Hematopoietic multipotent progenitor cell treated with erythropoietin and hydrocortisone succinate and interleukin-3 and kit ligand, for 4 days (in vitro differentiated cells): ENCODE measurements at regions not wholly inside any gene's neighbourhood (a gene's known extent, or its start where the extent isn't known, plus 50 kb on each side); places are given as distances from the start of the nearest gene placed in this dataset.

Source experiments
- DNase-seq: peaks from one replicate; pipeline ENCODE4 v3.0.0-alpha.2; 2015

DNA sequence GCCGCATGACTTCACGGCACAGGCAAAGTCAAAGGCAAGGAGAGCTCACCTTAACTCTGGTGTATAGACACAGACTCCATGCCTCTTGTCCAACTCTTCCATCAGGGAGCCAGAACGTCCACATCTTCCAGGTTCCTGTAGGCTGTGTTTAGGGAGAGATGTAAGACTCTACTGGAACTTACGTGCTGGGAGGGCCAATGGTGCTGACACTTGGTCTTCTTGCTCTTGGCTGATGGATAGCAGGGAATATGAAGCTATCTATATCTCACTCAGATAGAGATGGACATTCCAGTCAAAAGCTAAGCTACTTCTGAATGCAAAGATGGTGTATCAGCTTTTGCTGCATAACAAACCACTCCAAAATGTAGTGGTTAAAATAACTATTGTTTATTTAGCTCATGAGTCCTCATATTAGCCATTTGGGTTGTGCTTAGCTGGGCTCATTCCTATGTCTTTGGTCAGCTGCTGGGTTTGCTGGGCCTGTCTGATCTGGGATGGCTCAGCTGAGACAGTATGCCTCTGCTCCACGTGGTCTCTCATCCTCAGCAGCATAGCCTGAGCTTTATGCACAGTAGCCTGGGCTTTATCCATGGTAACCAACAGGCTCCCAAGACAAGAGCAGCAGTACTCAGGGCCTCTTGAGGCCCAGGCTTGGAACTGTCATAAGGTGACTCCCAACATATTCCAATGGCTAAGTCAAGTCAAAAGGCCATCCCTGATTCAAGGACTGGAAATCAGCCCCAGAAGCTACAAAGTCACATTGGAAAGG, 111.6 kb downstream of the SNX5 start:
- DNase-seq = no peak

- DNase-seq = peak; percentile 61
These were observed 112.5 kb downstream of the SNX5 start for GRCh38 chr20:17856024-17856564.

DNA sequence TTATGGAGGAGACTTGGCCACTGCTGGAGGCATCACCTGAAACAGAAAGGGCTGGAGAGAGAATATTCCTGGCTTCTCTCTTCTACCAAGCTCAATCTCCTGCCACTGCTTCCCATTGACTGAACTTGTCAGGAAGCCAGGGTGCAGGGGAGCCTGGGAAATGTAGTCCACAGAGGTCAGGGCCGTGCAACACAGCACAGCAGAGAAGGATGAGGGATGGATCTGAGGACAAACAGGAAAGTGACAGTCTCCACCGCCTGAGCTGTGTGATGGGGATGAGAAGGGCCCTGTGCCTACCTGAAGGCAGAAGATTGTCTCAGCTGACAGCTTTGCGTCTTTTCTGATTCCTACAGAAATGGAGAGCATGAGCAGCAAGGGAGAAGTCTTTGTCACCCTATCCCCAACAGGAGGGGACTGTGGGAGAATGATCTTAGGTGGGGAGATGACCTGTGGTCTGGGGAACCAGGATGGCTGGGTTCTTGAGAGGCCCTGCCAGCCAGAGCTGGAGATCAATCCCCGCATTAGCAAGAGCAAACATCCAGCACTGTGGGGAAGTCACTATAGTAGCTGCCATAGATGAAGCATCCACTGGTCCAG, 114.2 kb downstream of the SNX5 start:
- peak; percentile 50 for DNase-seq

- DNase-seq = peak; percentile 72
These were observed 116.3 kb downstream of the SNX5 start for GRCh38 chr20:17852323-17852722.

GRCh38 chr20:17850684-17851026, 117.9 kb downstream of the SNX5 start:
- no peak for DNase-seq

- DNase-seq = no peak
These were observed 118.5 kb downstream of the SNX5 start for GRCh38 chr20:17849901-17850683.

- no peak for DNase-seq
These were observed 119.3 kb downstream of the SNX5 start for GRCh38 chr20:17849138-17849900.

DNA sequence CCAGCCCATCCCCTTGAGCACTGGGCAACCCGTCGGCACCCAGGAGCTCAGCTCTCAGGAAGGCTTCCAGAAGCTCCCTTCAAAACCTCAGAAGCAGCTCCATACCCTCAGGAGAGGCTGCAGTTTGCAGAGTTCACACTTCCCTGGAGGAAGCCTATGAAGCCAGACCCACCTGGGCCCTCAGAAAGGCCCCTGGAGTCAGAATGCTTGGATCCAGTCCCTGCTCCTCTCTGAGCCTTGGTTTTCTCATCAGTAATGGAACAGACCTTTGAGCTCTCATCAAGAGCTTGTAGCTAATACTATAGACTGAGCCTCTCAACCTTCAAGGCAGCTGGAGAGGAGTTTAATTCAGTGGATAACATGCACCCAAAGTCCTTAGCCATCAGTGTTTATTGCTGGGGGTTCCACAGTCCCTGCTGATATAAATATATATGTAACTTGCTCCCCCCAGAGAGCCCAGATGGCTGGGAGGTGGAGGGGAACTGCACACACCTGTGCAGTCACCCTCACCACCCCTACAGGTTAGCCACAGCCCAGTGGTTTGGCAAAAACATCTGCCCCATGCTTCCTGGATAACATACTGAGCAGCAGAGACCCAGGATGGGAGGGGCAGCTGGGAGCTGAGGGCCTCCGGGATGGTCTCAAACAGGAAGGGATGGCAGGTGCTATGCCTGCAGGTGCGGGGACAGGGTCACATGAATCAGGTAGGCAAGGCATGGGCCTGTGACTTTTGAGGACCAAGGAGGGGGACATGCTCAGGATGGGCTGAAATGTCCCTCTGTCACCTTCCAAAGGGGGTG, 120.1 kb downstream of the SNX5 start:
- DNase-seq = no peak

GRCh38 chr20:17845701-17846475, 122.7 kb downstream of the SNX5 start:
- DNase-seq = peak; percentile 20

GRCh38 chr20:17844549-17845298, 123.9 kb downstream of the SNX5 start:
- no peak for DNase-seq

GRCh38 chr20:17844133-17844429, 124.5 kb downstream of the SNX5 start:
- DNase-seq = no peak

- peak; percentile 27 for DNase-seq
These were observed 125.1 kb downstream of the SNX5 start for GRCh38 chr20:17843246-17844132.

DNA sequence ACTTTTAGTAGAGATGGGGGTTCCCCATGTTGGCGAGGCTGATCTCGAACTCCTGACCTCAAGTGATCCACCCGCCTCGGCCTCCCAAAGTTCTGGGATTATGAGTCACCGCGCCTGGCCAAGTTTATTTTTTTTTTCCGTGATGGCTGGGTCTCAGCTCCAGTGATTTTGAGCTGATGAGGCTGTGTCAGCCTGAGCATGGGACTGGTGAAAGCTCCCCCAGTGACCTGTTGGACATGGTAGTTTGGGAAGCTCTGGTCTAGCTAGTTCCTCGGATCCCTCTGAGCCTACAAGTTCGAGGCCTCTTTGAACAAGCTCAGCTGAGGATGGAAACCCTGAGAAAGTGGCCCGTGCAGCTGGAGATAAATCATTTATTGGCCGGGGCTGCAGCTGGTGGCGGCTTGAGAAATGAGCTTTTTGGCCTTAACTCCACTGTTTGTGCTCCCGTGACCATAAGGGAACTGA, 126.8 kb downstream of the SNX5 start:
- no peak for DNase-seq

DNA sequence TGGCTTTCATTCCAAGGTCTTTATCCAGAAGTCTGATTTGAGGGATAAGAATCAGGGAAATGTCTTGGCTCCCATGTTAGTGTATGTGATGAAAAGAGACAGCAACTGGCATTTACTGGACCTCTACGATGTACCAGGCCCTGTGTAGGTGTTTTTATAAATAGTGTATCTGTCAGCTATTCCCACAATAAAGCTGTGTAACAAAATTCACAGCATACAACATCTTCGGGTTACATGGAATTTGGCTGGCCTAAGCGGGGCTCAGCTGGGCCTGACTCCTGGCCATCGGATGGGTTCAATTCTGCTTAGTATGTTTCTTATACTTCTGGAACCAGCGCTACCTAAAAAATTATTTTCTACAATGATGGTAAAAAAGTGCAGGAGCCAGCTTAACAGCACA, 128.2 kb downstream of the SNX5 start:
- DNase-seq = no peak

DNA sequence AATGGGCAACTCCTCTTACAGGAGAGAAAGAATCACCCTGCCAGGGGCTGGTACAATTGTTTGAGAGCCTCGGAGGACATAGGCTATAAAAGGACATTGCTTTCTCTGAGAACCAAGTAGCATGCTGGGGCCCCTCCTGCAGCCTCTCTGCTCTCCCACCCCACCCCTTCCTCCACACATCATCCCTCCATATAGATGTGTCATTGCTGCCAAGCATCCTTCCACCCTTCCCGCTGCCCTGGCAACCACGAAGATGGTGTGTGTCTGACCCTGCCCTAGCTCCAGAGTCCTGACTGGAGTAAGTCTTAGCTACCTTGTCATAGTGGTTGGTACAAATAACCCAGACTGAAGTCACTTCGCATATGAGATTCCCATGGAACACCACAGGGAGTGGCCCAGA, 129.7 kb downstream of the SNX5 start:
- DNase-seq = no peak

DNA sequence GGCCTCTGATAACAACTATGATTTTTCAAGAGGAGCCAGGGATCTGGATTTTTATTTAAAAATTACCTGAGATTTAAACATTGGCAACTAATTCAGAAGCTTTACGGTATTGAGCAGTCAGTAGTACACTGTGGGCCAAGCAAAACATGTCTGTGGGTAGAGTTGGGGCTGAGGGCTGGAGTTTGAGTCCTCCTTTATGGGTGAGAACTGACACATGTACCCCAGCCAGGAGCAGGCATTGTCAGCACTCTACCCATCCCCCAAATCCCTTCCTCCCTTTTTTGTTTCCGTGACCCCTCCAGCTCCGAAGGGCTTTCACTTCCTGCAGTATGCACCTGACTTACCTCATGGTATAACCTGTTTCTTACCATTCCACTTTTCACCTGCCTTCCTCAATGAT, 131.4 kb downstream of the SNX5 start:
- no peak for DNase-seq

DNA sequence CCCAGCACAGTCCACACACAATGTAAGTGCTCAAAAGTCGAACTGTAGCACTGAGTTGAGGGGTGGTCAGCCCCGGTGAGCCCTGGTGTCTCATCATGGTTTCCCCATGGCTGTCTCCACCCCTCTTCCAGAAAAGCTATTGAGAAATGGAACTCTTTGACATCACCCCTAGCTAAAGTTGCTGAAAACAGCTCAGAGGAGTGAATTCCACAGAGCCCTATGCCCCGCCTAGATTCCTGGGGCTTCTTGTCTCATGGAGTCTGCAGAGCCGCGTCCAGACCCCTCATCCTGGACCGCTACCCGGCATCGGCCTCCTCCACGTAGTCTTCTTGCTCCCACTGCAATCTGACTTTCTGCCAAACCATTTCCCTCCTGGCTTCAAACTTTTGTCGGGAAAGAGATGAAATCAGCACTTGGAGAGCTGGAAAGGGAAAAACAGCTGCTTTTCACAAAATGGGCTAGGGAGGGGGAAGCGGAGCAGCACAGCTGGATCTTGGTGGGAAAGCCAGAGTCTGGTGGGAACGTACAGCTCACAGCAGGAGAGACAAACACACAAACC, 132.2 kb downstream of the SNX5 start:
- no peak for DNase-seq

DNA sequence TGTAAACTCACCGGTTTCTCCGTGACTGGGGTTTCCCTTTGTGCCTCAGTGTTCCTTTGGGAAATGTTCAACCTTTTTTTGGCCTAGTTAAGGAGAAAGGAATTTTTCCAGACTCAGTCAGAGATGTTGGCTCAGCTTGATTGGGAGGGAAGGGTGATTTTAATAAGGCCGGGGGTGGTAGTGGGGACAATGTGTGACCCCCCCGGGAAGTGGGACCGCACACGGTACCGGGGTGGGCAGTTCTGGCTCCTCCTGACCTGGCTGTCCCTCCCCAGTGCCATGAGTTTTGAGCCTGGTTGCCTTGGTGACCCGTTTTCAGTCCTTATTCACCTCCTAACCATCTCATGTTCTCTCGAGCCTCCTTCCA, 132.7 kb downstream of the SNX5 start:
- no peak for DNase-seq

DNA sequence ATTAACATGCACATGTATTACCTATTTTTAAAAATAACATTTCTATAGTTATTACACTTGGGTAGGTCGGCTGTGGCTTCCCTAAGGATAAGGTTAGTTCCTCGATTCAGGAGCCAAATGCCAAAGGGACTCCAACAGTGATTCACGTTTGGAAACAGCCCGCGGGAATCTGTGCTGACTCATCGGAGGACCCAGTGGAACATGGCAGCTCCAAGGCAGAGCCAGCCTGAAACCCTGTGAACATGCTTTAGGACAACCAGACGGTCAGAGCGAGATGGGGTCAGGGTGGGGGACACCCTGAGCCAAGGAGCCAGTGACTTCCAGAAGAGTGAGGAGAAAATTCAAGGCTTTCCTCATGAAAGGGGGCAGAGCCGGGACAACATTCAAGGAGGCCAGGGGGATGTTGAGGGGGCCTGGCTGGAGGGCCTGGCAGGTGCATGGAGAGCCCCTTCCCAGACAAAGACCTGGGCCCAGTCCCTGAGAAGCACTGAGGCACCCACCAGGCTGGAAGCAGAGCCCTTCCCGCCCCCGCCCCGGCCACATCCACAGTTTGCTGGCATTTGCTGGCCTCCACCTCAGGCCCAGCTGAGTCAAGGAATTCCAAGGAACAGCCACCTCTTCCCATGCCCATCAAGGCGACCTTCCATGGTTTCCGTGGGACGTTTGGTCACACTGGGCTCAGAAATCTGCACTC, 133.2 kb downstream of the SNX5 start:
- no peak for DNase-seq
